SU-DHL-6 (cell line): ENCODE measurements at regions not wholly inside any gene's neighbourhood (a gene's known extent, or its start where the extent isn't known, plus 50 kb on each side); places are given as distances from the start of the nearest gene placed in this dataset.

Source experiments
- H2AFZ ChIP-seq: fragments of 200-600 bp; sonication (generic); 2 replicates; pipeline ENCODE4 v1.6.1; 2014; ENCODE audit warnings: low read depth, mild to moderate bottlenecking, moderate library complexity, mixed read lengths, antibody characterized with exemption, low read length; ENCODE audit not compliant: severe bottlenecking
- H3F3A ChIP-seq: fragments of 200-600 bp; shearing (Covaris generic); 2 replicates; pipeline ENCODE4 v1.6.0; 2016; ENCODE audit warnings: antibody characterized with exemption, mild to moderate bottlenecking; ENCODE audit not compliant: insufficient read depth
- H3K27ac ChIP-seq: fragments of 200-600 bp; sonication (generic); 2 replicates; pipeline ENCODE4 v1.5.1; 2016; ENCODE audit warnings: low read depth, mild to moderate bottlenecking, low read length, moderate library complexity, mixed read lengths
- H3K27me3 ChIP-seq: fragments of 200-600 bp; sonication (generic), shearing (Covaris generic); 2 replicates; pipeline ENCODE4 v1.6.0; 2014; ENCODE audit warnings: mild to moderate bottlenecking, low read length
- H3K36me3 ChIP-seq: fragments of 200-600 bp; sonication (generic); 2 replicates; pipeline ENCODE4 v1.6.1; 2014; ENCODE audit warnings: mild to moderate bottlenecking, low read length, mixed read lengths
- H3K4me2 ChIP-seq: fragments of 300-600, 200-600 bp; shearing (Covaris generic), sonication (generic); 2 replicates; pipeline ENCODE4 v1.6.0; 2014; ENCODE audit warnings: low read length, low read depth, mild to moderate bottlenecking; ENCODE audit not compliant: poor library complexity, severe bottlenecking
- H3K4me3 ChIP-seq: fragments of 200-600 bp; sonication (generic); 2 replicates; pipeline ENCODE4 v1.5.1; 2014; ENCODE audit warnings: antibody characterized with exemption, low read length, mild to moderate bottlenecking, mixed read lengths; ENCODE audit not compliant: insufficient read depth, poor library complexity, severe bottlenecking
- H3K79me2 ChIP-seq: fragments of 200-600 bp; sonication (generic); 2 replicates; pipeline ENCODE4 v1.6.1; 2014; ENCODE audit warnings: mild to moderate bottlenecking, low read length, moderate library complexity; ENCODE audit not compliant: insufficient read depth
- H3K9ac ChIP-seq: fragments of 200-600 bp; sonication (generic); 2 replicates; pipeline ENCODE4 v1.7.0; 2014; ENCODE audit warnings: mild to moderate bottlenecking, low read length
- H3K9me2 ChIP-seq: fragments of 200-600 bp; sonication (generic); replicated peaks from 2 replicates; pipeline ENCODE4 v1.6.1; 2014; ENCODE audit warnings: low read length; ENCODE audit not compliant: insufficient read depth
- H3K9me3 ChIP-seq: fragments of 200-600 bp; sonication (generic); 2 replicates; pipeline ENCODE4 v1.6.1; 2014; ENCODE audit warnings: low read length, mixed read lengths; ENCODE audit not compliant: insufficient read depth
- H4K20me1 ChIP-seq: fragments of 200-600 bp; sonication (generic); 2 replicates; pipeline ENCODE4 v1.6.1; 2014; ENCODE audit warnings: low read depth, mild to moderate bottlenecking, antibody characterized with exemption, low read length, moderate library complexity, mixed read lengths
- EZH2phosphoT487 ChIP-seq: fragments of 200-600 bp; sonication (generic), shearing (Covaris generic); conservative IDR thresholded peaks from 2 replicates; pipeline ENCODE4 v1.6.1; 2018; ENCODE audit warnings: mild to moderate bottlenecking, antibody characterized with exemption, low read length, moderate library complexity, mixed read lengths
- TF ChIP-seq, protein P1 (sequence below): fragments of 200-600 bp; sonication (generic); IDR thresholded peaks from one replicate; pipeline ENCODE4 v1.5.1; 2017; ENCODE audit warnings: antibody characterized with exemption, mild to moderate bottlenecking, low read length, moderate library complexity; ENCODE audit not compliant: insufficient read depth, poor library complexity, severe bottlenecking

DNA sequence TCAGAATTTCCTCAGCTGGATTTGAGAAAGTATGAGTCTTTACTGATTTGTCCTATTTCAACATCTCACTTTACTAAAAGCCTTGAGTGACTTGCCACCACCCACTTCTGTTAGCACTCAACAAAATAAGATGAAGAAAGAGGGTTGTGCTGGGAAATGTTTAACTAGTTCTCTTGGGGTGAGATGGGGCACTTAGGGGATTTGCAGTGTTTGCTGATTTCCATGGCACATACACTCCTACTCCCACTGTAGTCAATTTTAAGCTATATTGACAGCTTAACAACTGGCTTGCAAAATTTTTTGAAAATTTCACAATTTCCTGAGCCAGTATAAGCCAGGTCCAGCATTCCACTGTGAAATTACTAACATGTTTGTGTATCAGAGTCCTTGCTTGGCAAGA lies 463.1 kb upstream of the ARHGEF26 start:
- Histone ChIP-seq H3K9ac (no peak overlapping the region), H3K9me3 (no peaks in the 10 kb centered on the region), H3K27me3 (no peaks in the 10 kb centered on the region), H3K79me2 (no peaks in the 10 kb centered on the region), H4K20me1 (no peaks in the 10 kb centered on the region), H3K4me2 (no peak overlapping the region), H2AFZ (no peak overlapping the region), H3K36me3 (no peaks in the 10 kb centered on the region), H3K27ac (no peak overlapping the region), H3F3A (no peaks in the 10 kb centered on the region), H3K4me3 (no peak overlapping the region), H3K9me2 (no peaks in the 10 kb centered on the region)
- TF ChIP-seq EZH2phosphoT487: no peak
- TF ChIP-seq, protein P1, sequence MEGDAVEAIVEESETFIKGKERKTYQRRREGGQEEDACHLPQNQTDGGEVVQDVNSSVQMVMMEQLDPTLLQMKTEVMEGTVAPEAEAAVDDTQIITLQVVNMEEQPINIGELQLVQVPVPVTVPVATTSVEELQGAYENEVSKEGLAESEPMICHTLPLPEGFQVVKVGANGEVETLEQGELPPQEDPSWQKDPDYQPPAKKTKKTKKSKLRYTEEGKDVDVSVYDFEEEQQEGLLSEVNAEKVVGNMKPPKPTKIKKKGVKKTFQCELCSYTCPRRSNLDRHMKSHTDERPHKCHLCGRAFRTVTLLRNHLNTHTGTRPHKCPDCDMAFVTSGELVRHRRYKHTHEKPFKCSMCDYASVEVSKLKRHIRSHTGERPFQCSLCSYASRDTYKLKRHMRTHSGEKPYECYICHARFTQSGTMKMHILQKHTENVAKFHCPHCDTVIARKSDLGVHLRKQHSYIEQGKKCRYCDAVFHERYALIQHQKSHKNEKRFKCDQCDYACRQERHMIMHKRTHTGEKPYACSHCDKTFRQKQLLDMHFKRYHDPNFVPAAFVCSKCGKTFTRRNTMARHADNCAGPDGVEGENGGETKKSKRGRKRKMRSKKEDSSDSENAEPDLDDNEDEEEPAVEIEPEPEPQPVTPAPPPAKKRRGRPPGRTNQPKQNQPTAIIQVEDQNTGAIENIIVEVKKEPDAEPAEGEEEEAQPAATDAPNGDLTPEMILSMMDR: no peak

DNA sequence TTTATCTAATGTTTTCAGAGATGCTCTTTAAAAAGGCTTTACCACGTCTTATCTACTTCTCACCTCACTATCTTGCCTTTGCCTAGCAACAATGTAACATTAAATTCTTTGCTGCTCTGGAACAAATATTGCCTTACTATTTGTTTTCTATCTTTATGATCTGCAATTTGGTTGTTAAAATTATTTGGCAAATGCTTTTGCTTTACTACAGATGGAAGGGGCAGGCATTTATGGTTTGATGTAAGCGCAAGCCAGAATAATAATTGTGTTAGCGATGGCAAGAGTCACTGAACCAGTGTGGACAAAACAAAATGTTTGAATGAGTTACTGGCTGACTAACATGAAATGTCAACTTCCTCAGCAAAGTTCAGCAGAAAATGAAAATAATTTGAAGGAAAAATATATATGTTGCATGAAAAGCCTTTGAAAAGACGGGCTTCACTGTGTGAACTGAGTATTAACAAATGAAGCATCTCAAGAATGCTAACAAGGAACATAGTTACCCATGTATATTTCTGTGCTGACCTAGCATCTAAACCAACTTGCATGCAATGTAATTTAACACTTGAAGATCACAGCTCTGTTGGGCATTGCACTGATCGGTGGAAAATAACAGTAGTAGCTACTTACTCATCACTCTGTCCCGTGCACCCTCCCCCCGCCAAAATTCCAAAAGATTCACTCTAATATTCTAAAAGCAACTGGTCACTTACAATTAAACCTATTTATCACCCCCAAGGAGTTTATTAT lies 454.0 kb upstream of the ARHGEF26 start:
- no peak overlapping the region for H3K4me2 ChIP-seq
- no peak overlapping the region for H3K27ac ChIP-seq
- H3K36me3 ChIP-seq: peaks cover 3% of the 10 kb centered on the region; the same call in 1 of the 2 replicates
- no peak for TF ChIP-seq EZH2phosphoT487
- TF ChIP-seq, protein P1: no peak
- H3K79me2 ChIP-seq: no peaks in the 10 kb centered on the region
- no peaks in the 10 kb centered on the region for H3K9me2 ChIP-seq
- no peaks in the 10 kb centered on the region for H3F3A ChIP-seq
- no peaks in the 10 kb centered on the region for H3K27me3 ChIP-seq
- no peak overlapping the region for H3K4me3 ChIP-seq
- H3K9me3 ChIP-seq: no peaks in the 10 kb centered on the region
- no peak overlapping the region for H2AFZ ChIP-seq
- H4K20me1 ChIP-seq: no peaks in the 10 kb centered on the region
- no peak overlapping the region for H3K9ac ChIP-seq

DNA sequence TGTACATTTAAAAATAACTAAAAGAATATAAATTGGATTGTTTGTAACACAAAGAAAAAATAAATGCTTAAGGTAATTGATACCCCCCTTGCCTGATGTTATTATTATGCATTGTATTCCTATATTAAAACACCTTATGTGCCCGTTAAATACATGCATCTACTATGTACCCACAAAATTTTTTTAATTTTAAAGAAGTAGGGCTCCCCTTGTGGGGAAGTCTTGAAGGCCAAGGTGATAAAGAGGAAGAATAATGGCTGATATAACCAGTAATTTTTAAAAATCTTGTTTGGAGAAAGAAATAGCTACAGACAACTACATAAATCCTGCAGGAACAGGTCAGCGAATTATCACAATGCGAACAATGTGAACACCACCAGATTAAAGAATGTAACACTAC lies 451.7 kb upstream of the ARHGEF26 start:
- Histone ChIP-seq H3K4me3 (no peak overlapping the region), H3K4me2 (no peak overlapping the region), H3K27ac (no peak overlapping the region), H3K79me2 (no peaks in the 10 kb centered on the region), H3K9me2 (no peaks in the 10 kb centered on the region), H3K9me3 (no peaks in the 10 kb centered on the region), H3K27me3 (no peaks in the 10 kb centered on the region), H3K9ac (no peak overlapping the region), H3F3A (no peaks in the 10 kb centered on the region), H4K20me1 (no peaks in the 10 kb centered on the region), H3K36me3 (peaks cover 3% of the 10 kb centered on the region; the same call in 1 of the 2 replicates), H2AFZ (no peak overlapping the region)
- TF ChIP-seq EZH2phosphoT487: no peak
- TF ChIP-seq, protein P1: no peak
